HepG2 (cell line): ENCODE measurements at regions not wholly inside any gene's neighbourhood (a gene's known extent, or its start where the extent isn't known, plus 50 kb on each side); places are given as distances from the start of the nearest gene placed in this dataset.

ENCODE experiments used
- ATAC-seq: fragments of 200-7000 bp; cut with Tn5 transposase; 3 replicates; pipeline ENCODE4 v1.9.1; 2020; ENCODE audit warnings: mild to moderate bottlenecking, moderate library complexity
- BruUV-seq: library from RNA; stranded (reverse); fragments of 400-500 nt; replicated peaks from 2 replicates; lab custom pipeline; 2021; lab: Mats Ljungman, UMichigan
- CTCF ChIA-PET: fragments of 300-600 bp; formaldehyde crosslinking; extraction: SDS; loops from one replicate; lab custom pipeline; 2021; ENCODE audit warnings: low total read pairs, inconsistent platforms, low intra/inter-chr PET ratio; lab: Yijun Ruan, JAX
- POLR2A ChIA-PET: fragments of 350-600 bp; sonication (Branson Sonifier 250); formaldehyde crosslinking; loops from one replicate; lab custom pipeline; 2020; ENCODE audit warnings: antibody characterized with exemption, inconsistent platforms; lab: Yijun Ruan, JAX
- DNase-seq: peaks from one replicate; pipeline ENCODE4 v3.0.0-alpha.2; 2015; ENCODE audit warnings: low spot score
- FAIRE-seq: peaks from 3 replicates; lab custom pipeline; 2011; peaks lifted over from hg19 to GRCh38; lab: Jason Lieb, UNC
- H2AFZ ChIP-seq: one replicate; pipeline ENCODE4 v1.6.1; 2011; ENCODE audit warnings: low read length, inconsistent platforms
- H3K27ac ChIP-seq: fragments of 300-600 bp; 3 replicates; pipeline ENCODE4 v1.8.0; 2011; ENCODE audit warnings: mixed run types, mild to moderate bottlenecking, mixed read lengths, low read length, inconsistent platforms; ENCODE audit not compliant: insufficient read depth; ENCODE audit errors: extremely low read length
- H3K27me3 ChIP-seq, 2 experiments: fragments of 200-600 bp in 1 of 2; 2 replicates in 1 of 2; 3 replicates in 1 of 2; pipeline versions ENCODE4 v1.6.0 to v1.8.0; 2011; ENCODE audit warnings: low read length in 2 of 2, mild to moderate bottlenecking in 2 of 2, moderate library complexity in 2 of 2, inconsistent platforms in 1 of 2; ENCODE audit not compliant: insufficient read depth in 2 of 2, control insufficient read depth in 1 of 2
- H3K36me3 ChIP-seq, 2 experiments: fragments of 200-600 bp in 1 of 2; replicated peaks in 1 of 2; 2 replicates in 1 of 2; 3 replicates in 1 of 2; pipeline versions ENCODE4 v1.5.1 to v1.8.0; 2011; ENCODE audit warnings: low read length in 2 of 2, inconsistent platforms in 1 of 2; ENCODE audit not compliant: insufficient read depth in 2 of 2, control insufficient read depth in 1 of 2
- H3K4me1 ChIP-seq: 2 replicates; pipeline ENCODE4 v1.5.1; 2012; ENCODE audit warnings: low read length, inconsistent platforms; ENCODE audit not compliant: insufficient read depth
- H3K4me2 ChIP-seq: 2 replicates; pipeline ENCODE4 v1.6.0; 2011; ENCODE audit warnings: low read depth, low read length, inconsistent platforms
- H3K4me3 ChIP-seq, 3 experiments: fragments of 200-600 bp in 1 of 3; sonication (generic), shearing (Covaris generic) in 1 of 3; replicated peaks in 1 of 3; 2 replicates each; pipeline ENCODE4 v1.5.1; 2011 to 2016; ENCODE audit warnings: low read length in 3 of 3, inconsistent platforms in 2 of 3, low read depth in 2 of 3, mild to moderate bottlenecking in 2 of 3, control low read depth in 1 of 3, mixed read lengths in 1 of 3; ENCODE audit not compliant: insufficient read depth in 1 of 3
- H3K79me2 ChIP-seq: one replicate; pipeline ENCODE4 v1.6.1; 2011; ENCODE audit warnings: low read length, inconsistent platforms; ENCODE audit not compliant: insufficient read depth
- H3K9ac ChIP-seq: 2 replicates; pipeline ENCODE4 v1.6.0; 2011; ENCODE audit warnings: mild to moderate bottlenecking, low read depth, low read length, inconsistent platforms; ENCODE audit not compliant: insufficient read depth
- H3K9me3 ChIP-seq: 2 replicates; pipeline ENCODE4 v1.5.1; 2012; ENCODE audit warnings: mild to moderate bottlenecking, low read length
- H4K20me1 ChIP-seq: 2 replicates; pipeline ENCODE4 v1.6.0; 2011; ENCODE audit warnings: inconsistent platforms, mild to moderate bottlenecking, low read length, moderate library complexity; ENCODE audit not compliant: insufficient read depth
- ARNT2 ChIP-seq: sonication (generic); formaldehyde crosslinking; IDR thresholded peaks from 2 replicates; pipeline ENCODE4 v1.8.0; 2022; ENCODE audit warnings: mild to moderate bottlenecking, low read depth, missing genetic modification reagents, moderate library complexity
- ATAD3A ChIP-seq: sonication (generic); formaldehyde crosslinking; IDR thresholded peaks from 2 replicates; pipeline ENCODE4 v1.4.0; 2020; ENCODE audit warnings: missing genetic modification reagents
- CBX5 ChIP-seq: sonication (generic); formaldehyde crosslinking; IDR thresholded peaks from 2 replicates; pipeline ENCODE4 v1.4.0; 2020; ENCODE audit warnings: missing genetic modification reagents, borderline replicate concordance
- DNMT3B ChIP-seq: conservative IDR thresholded peaks from 2 replicates; pipeline ENCODE4 v1.6.1; 2016; ENCODE audit warnings: missing biosample characterization, control low read depth
- ETS1 ChIP-seq: sonication (generic); formaldehyde crosslinking; IDR thresholded peaks from 2 replicates; pipeline ENCODE4 v1.4.0; 2020; ENCODE audit warnings: missing genetic modification reagents
- ETV6 ChIP-seq: sonication (generic); formaldehyde crosslinking; conservative IDR thresholded peaks from 2 replicates; pipeline ENCODE4 v1.4.0; 2020; ENCODE audit warnings: missing genetic modification reagents
- EZH2 ChIP-seq: conservative IDR thresholded peaks from 2 replicates; pipeline ENCODE4 v1.6.1; 2012; ENCODE audit warnings: mild to moderate bottlenecking, low read depth, low read length, moderate library complexity
- FOXP1 ChIP-seq, 2 experiments: fragments of 450-650 bp in 1 of 2; IDR thresholded peaks; 2 replicates each; pipeline ENCODE4 v1.6.1; 2017 to 2018; ENCODE audit warnings: antibody characterized with exemption in 1 of 2
- FUBP1 ChIP-seq: sonication (generic); formaldehyde crosslinking; IDR thresholded peaks from 2 replicates; pipeline ENCODE4 v1.5.1; 2020; ENCODE audit warnings: missing genetic modification reagents, mild to moderate bottlenecking, borderline replicate concordance
- MEIS1 ChIP-seq: sonication (generic); formaldehyde crosslinking; IDR thresholded peaks from 2 replicates; pipeline ENCODE4 v1.9.0; 2021; ENCODE audit warnings: mild to moderate bottlenecking, missing genetic modification reagents, moderate library complexity, borderline replicate concordance
- NR3C1 ChIP-seq: sonication (generic); formaldehyde crosslinking; IDR thresholded peaks from 2 replicates; pipeline ENCODE4 v1.4.0; 2020; ENCODE audit warnings: missing genetic modification reagents
- SAP130 ChIP-seq: IDR thresholded peaks from 2 replicates; pipeline ENCODE4 v1.6.1; 2016; ENCODE audit warnings: low read depth
- SRSF9 ChIP-seq: fragments of 200-400 bp; formaldehyde crosslinking; IDR thresholded peaks from 2 replicates; pipeline ENCODE4 v1.6.1; 2018; ENCODE audit warnings: borderline replicate concordance, mild to moderate bottlenecking, low read depth, low read length; ENCODE audit not compliant: insufficient read depth, poor library complexity, severe bottlenecking
- TOPORS ChIP-seq: sonication (generic); formaldehyde crosslinking; IDR thresholded peaks from 2 replicates; pipeline ENCODE4 v1.8.0; 2023; ENCODE audit warnings: mild to moderate bottlenecking, missing genetic modification reagents
- ZNF3 ChIP-seq: IDR thresholded peaks from 2 replicates; pipeline ENCODE4 v1.7.0; 2017; ENCODE audit warnings: inconsistent platforms
- ZNF33B ChIP-seq: sonication (generic); formaldehyde crosslinking; IDR thresholded peaks from 2 replicates; pipeline ENCODE4 v1.5.1; 2020; ENCODE audit warnings: mild to moderate bottlenecking, missing genetic modification reagents
- ZNF546 ChIP-seq: sonication (generic); formaldehyde crosslinking; conservative IDR thresholded peaks from 2 replicates; pipeline ENCODE4 v1.8.1; 2023; ENCODE audit warnings: mild to moderate bottlenecking, missing genetic modification reagents
- ZNF569 ChIP-seq: sonication (generic); formaldehyde crosslinking; IDR thresholded peaks from 2 replicates; pipeline ENCODE4 v1.5.0; 2020; ENCODE audit warnings: mild to moderate bottlenecking, missing genetic modification reagents, moderate library complexity, borderline replicate concordance
- WGBS: methylation state at CpG from one replicate; pipeline ENCODE4 v1.1.6; 2017; ENCODE audit warnings: low lambda C conversion rate; 5-methylcytosine and 5-hydroxymethylcytosine counted together
- in situ Hi-C: cut with HindIII; loops from 2 replicates; pipeline ENCODE4 v1.10.0; 2017; ENCODE audit warnings: low pct_unique_long_range_greater_than_20kb; ENCODE audit not compliant: extremely low pct_ligation_motif_present
- intact Hi-C: fragments of 100-400 bp; cut with micrococcal nuclease; formaldehyde crosslinking; loops from one replicate; pipeline ENCODE4 v1.10.0; 2022; ENCODE audit not compliant: unreplicated experiment

GRCh38 chr4:151968643-151969042, 207.8 kb upstream of the GATB start:
- in situ Hi-C loops (no loop called here), intact Hi-C loops (no loop called here)
- TF ChIP-seq ZNF569 (CRISPR knock-in tag) (no peak), CBX5 (CRISPR knock-in tag) (no peak), FUBP1 (CRISPR knock-in tag) (no peak), SAP130 (no peak), ZNF3 (CRISPR knock-in tag) (no peak)
- ChIA-PET CTCF (no interaction called here), POLR2A (no interaction called here)
- WGBS = 5% methylated on average over 6 of the region's 6 CpGs
- Histone ChIP-seq H4K20me1 (no peaks in the 10 kb centered on the region), H3K9ac (no peak overlapping the region), H3K4me3 (no peak overlapping the region), H2AFZ (no peak overlapping the region), H3K4me2 (no peak overlapping the region), H3K9me3 (no peaks in the 10 kb centered on the region), H3K27me3 (peaks cover 0 to 11% of the 10 kb centered on the region in 2 experiments; a peak in 2 of 5 replicates), H3K4me1 (no peaks in the 10 kb centered on the region), H3K36me3 (no peaks in the 10 kb centered on the region), H3K27ac (no peak overlapping the region), H3K79me2 (no peaks in the 10 kb centered on the region)
- FAIRE-seq (no peak), ATAC-seq (no peak), DNase-seq (no peak)
- BruUV-seq = no TSS peak

GRCh38 chr4:151967074-151967473, 206.3 kb upstream of the GATB start:
- Histone ChIP-seq H3K9ac (no peak overlapping the region), H3K79me2 (no peaks in the 10 kb centered on the region), H2AFZ (no peak overlapping the region), H3K9me3 (no peaks in the 10 kb centered on the region), H3K4me2 (no peak overlapping the region), H4K20me1 (no peaks in the 10 kb centered on the region), H3K4me1 (no peaks in the 10 kb centered on the region), H3K36me3 (no peaks in the 10 kb centered on the region), H3K4me3 (no peak overlapping the region), H3K27ac (no peak overlapping the region), H3K27me3 (peaks cover 0 to 10% of the 10 kb centered on the region in 2 experiments; a peak in 2 of 5 replicates)
- in situ Hi-C loops (no loop called here), intact Hi-C loops (no loop called here)
- BruUV-seq = no TSS peak
- ATAC-seq (no peak), DNase-seq (no peak), FAIRE-seq (no peak)
- 4% methylated on average over 6 of the region's 6 CpGs for WGBS
- ChIA-PET CTCF (no interaction called here), POLR2A (no interaction called here)
- TF ChIP-seq ETV6 = no peak
- no peak for TF ChIP-seq EZH2
- TF ChIP-seq ARNT2 (CRISPR knock-in tag) = no peak
- no peak for TF ChIP-seq ATAD3A (CRISPR knock-in tag)
- TF ChIP-seq DNMT3B (CRISPR knock-in tag) = no peak
- TF ChIP-seq SRSF9 = no peak
- TF ChIP-seq ZNF546 (CRISPR knock-in tag) = no peak
- TF ChIP-seq FOXP1 (IDR thresholded peaks at IDR 0.05) = no peak
- no peak for TF ChIP-seq FOXP1 (CRISPR knock-in tag; IDR thresholded peaks at IDR 0.05)
- TF ChIP-seq MEIS1 (CRISPR knock-in tag) = no peak
- TF ChIP-seq NR3C1 (CRISPR knock-in tag) = no peak
- TF ChIP-seq ZNF33B (CRISPR knock-in tag) = no peak
- no peak for TF ChIP-seq ETS1 (CRISPR knock-in tag)
- TF ChIP-seq TOPORS (CRISPR knock-in tag) = no peak
